ENCODE measurements at regions not wholly inside any gene's neighbourhood (a gene's known extent, or its start where the extent isn't known, plus 50 kb on each side); places are given as distances from the start of the nearest gene placed in this dataset.

- no peaks in the 10 kb centered on the region for H3K36me3 ChIP-seq (ENCODE audit: insufficient read depth, low read length, poor library complexity, severe bottlenecking)
- H3K4me1 ChIP-seq (ENCODE audit: insufficient read depth, low read length, poor library complexity, severe bottlenecking), result no peaks in the 10 kb centered on the region
- no peak for DNase-seq (ENCODE audit: low spot score)
- ChIA-PET POLR2A (ENCODE audit: low non-redundant PET) (no interaction called here), CTCF (no interaction called here)
- no peaks in the 10 kb centered on the region for H3K9me3 ChIP-seq (ENCODE audit: low read depth, low read length, poor library complexity, severe bottlenecking)
- no TSS peak for BruUV-seq (replicated peaks)
- TF ChIP-seq CTCF (conservative IDR thresholded peaks at IDR 0.05; ENCODE audit: low read depth, low read length) (no peak), EZH2 (IDR thresholded peaks at IDR 0.05; ENCODE audit: borderline replicate concordance, low read depth, low read length, poor library complexity, severe bottlenecking) (no peak)
- no peak overlapping the region for H3K4me3 ChIP-seq (ENCODE audit: low read depth, low read length, poor library complexity, severe bottlenecking)
- no peak overlapping the region for H3K27ac ChIP-seq (ENCODE audit: low read depth, low read length, poor library complexity, severe bottlenecking)
- H3K27me3 ChIP-seq (replicated peaks; ENCODE audit: insufficient read depth, low read depth, low read length, poor library complexity), result no peaks in the 10 kb centered on the region
- intact Hi-C loops (cut with micrococcal nuclease; ENCODE audit: unreplicated experiment), result no loop called here
Observed at GRCh38 chr7:34217972-34218371, 312.6 kb downstream of the BMPER start.

- CTCF ChIA-PET, result no interaction called here
Observed at GRCh38 chr7:34219153-34219718, 313.9 kb downstream of the BMPER start.

GRCh38 chr7:34220506-34221185, 315.3 kb downstream of the BMPER start:
- Histone ChIP-seq H3K4me3 (ENCODE audit: low read depth, low read length, poor library complexity, severe bottlenecking) (no peak overlapping the region), H3K4me1 (ENCODE audit: insufficient read depth, low read length, poor library complexity, severe bottlenecking) (no peaks in the 10 kb centered on the region), H3K27ac (ENCODE audit: low read depth, low read length, poor library complexity, severe bottlenecking) (no peak overlapping the region), H3K27me3 (replicated peaks; ENCODE audit: insufficient read depth, low read depth, low read length, poor library complexity) (no peaks in the 10 kb centered on the region), H3K36me3 (ENCODE audit: insufficient read depth, low read length, poor library complexity, severe bottlenecking) (no peaks in the 10 kb centered on the region), H3K9me3 (ENCODE audit: low read depth, low read length, poor library complexity, severe bottlenecking) (no peaks in the 10 kb centered on the region)
- intact Hi-C loops (cut with micrococcal nuclease; ENCODE audit: unreplicated experiment), result no loop called here
- BruUV-seq (replicated peaks), result no TSS peak
- POLR2A ChIA-PET (ENCODE audit: low non-redundant PET), result no interaction called here
- no peak for TF ChIP-seq CTCF (conservative IDR thresholded peaks at IDR 0.05; ENCODE audit: low read depth, low read length)
- no peak for TF ChIP-seq EZH2 (IDR thresholded peaks at IDR 0.05; ENCODE audit: borderline replicate concordance, low read depth, low read length, poor library complexity, severe bottlenecking)
- no peak for DNase-seq (ENCODE audit: low spot score)
- CTCF ChIA-PET, result no interaction called here

More at GRCh38 chr7:34219153-34219718, 313.9 kb downstream of the BMPER start:
- Histone ChIP-seq H3K36me3 (ENCODE audit: insufficient read depth, low read length, poor library complexity, severe bottlenecking) (no peaks in the 10 kb centered on the region), H3K4me3 (ENCODE audit: low read depth, low read length, poor library complexity, severe bottlenecking) (no peak overlapping the region), H3K4me1 (ENCODE audit: insufficient read depth, low read length, poor library complexity, severe bottlenecking) (no peaks in the 10 kb centered on the region), H3K27ac (ENCODE audit: low read depth, low read length, poor library complexity, severe bottlenecking) (no peak overlapping the region), H3K27me3 (replicated peaks; ENCODE audit: insufficient read depth, low read depth, low read length, poor library complexity) (no peaks in the 10 kb centered on the region), H3K9me3 (ENCODE audit: low read depth, low read length, poor library complexity, severe bottlenecking) (no peaks in the 10 kb centered on the region)
- TF ChIP-seq CTCF (conservative IDR thresholded peaks at IDR 0.05; ENCODE audit: low read depth, low read length) (no peak), EZH2 (IDR thresholded peaks at IDR 0.05; ENCODE audit: borderline replicate concordance, low read depth, low read length, poor library complexity, severe bottlenecking) (no peak)
- POLR2A ChIA-PET (ENCODE audit: low non-redundant PET), result no interaction called here
- BruUV-seq (replicated peaks), result no TSS peak
- intact Hi-C loops (cut with micrococcal nuclease; ENCODE audit: unreplicated experiment), result no loop called here
- no peak for DNase-seq (ENCODE audit: low spot score)

All from A673 (cell line).